ENCODE measurements at regions not wholly inside any gene's neighbourhood (a gene's known extent, or its start where the extent isn't known, plus 50 kb on each side); places are given as distances from the start of the nearest gene placed in this dataset.

DNA sequence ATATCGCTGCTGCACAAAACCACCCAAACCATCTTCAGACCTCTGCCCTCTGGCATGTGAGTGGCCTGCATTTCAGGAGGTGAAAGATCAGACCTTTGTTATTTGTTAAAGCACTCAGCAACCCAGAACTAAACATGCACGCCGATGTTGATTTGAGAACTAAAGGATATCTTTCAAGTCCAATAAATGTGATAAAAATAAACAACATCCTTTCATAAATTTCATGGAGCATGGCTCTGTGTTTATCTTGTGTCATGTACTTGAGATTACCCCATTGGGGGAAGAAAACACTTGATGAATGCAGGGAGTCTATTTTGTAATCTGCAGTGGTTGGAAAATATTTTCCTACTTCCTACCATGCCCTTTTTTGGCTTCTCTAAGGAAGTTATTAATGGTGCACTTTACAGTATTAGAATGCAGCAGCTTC, 70.8 kb upstream of the GATA6 start:
- no TSS peak for BruUV-seq (replicated peaks)
- Histone ChIP-seq H3K4me1 (ENCODE audit: insufficient read depth, low read length, poor library complexity, severe bottlenecking) (peaks cover 20% of the 10 kb centered on the region), H3K4me3 (ENCODE audit: low read depth, low read length, poor library complexity, severe bottlenecking) (no peak overlapping the region), H3K36me3 (ENCODE audit: insufficient read depth, low read length, poor library complexity, severe bottlenecking) (no peaks in the 10 kb centered on the region), H3K9me3 (ENCODE audit: low read depth, low read length, poor library complexity, severe bottlenecking) (no peaks in the 10 kb centered on the region), H3K27me3 (replicated peaks; ENCODE audit: insufficient read depth, low read depth, low read length, poor library complexity) (no peaks in the 10 kb centered on the region), H3K27ac (ENCODE audit: low read depth, low read length, poor library complexity, severe bottlenecking) (no peak overlapping the region)
- intact Hi-C loops (cut with micrococcal nuclease; ENCODE audit: unreplicated experiment), result no loop called here
- ChIA-PET POLR2A (ENCODE audit: low non-redundant PET) (no interaction called here), CTCF (no interaction called here)
- no peak for DNase-seq (ENCODE audit: low spot score)
- TF ChIP-seq EZH2 (IDR thresholded peaks at IDR 0.05; ENCODE audit: borderline replicate concordance, low read depth, low read length, poor library complexity, severe bottlenecking), result no peak
- TF ChIP-seq, protein P1, sequence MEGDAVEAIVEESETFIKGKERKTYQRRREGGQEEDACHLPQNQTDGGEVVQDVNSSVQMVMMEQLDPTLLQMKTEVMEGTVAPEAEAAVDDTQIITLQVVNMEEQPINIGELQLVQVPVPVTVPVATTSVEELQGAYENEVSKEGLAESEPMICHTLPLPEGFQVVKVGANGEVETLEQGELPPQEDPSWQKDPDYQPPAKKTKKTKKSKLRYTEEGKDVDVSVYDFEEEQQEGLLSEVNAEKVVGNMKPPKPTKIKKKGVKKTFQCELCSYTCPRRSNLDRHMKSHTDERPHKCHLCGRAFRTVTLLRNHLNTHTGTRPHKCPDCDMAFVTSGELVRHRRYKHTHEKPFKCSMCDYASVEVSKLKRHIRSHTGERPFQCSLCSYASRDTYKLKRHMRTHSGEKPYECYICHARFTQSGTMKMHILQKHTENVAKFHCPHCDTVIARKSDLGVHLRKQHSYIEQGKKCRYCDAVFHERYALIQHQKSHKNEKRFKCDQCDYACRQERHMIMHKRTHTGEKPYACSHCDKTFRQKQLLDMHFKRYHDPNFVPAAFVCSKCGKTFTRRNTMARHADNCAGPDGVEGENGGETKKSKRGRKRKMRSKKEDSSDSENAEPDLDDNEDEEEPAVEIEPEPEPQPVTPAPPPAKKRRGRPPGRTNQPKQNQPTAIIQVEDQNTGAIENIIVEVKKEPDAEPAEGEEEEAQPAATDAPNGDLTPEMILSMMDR (conservative IDR thresholded peaks at IDR 0.05; ENCODE audit: low read depth, low read length), result no peak

DNA sequence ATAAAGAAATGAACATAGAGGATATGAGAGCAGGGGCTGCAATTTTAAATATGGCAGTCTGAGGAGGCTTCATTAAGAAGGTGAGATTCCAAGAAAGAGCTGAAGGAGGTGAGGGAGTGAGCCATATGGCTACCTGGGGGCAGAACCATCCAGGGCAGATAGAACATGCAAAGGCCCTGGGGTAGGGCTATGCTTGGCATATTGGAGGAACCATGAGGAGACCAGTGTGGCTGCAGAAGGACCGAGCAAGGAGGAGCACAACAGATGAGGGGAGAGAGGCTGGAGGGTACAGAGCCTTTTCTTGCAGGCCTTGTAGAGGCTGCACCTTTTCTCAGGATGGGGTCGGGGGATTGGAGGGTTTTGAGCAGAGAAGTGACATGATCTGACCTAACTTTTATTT, 69.5 kb upstream of the GATA6 start:
- H3K4me1 ChIP-seq (ENCODE audit: insufficient read depth, low read length, poor library complexity, severe bottlenecking), result peaks cover 19% of the 10 kb centered on the region
- no peak for TF ChIP-seq EZH2 (IDR thresholded peaks at IDR 0.05; ENCODE audit: borderline replicate concordance, low read depth, low read length, poor library complexity, severe bottlenecking)
- TF ChIP-seq, protein P1 (conservative IDR thresholded peaks at IDR 0.05; ENCODE audit: low read depth, low read length), result no peak
- H3K9me3 ChIP-seq (ENCODE audit: low read depth, low read length, poor library complexity, severe bottlenecking), result no peaks in the 10 kb centered on the region
- ChIA-PET CTCF (no interaction called here), POLR2A (ENCODE audit: low non-redundant PET) (no interaction called here)
- no peaks in the 10 kb centered on the region for H3K36me3 ChIP-seq (ENCODE audit: insufficient read depth, low read length, poor library complexity, severe bottlenecking)
- no peak for DNase-seq (ENCODE audit: low spot score)
- BruUV-seq (replicated peaks), result no TSS peak
- H3K27ac ChIP-seq (ENCODE audit: low read depth, low read length, poor library complexity, severe bottlenecking), result no peak overlapping the region
- H3K27me3 ChIP-seq (replicated peaks; ENCODE audit: insufficient read depth, low read depth, low read length, poor library complexity), result no peaks in the 10 kb centered on the region
- H3K4me3 ChIP-seq (ENCODE audit: low read depth, low read length, poor library complexity, severe bottlenecking), result no peak overlapping the region
- intact Hi-C loops (cut with micrococcal nuclease; ENCODE audit: unreplicated experiment), result no loop called here

DNA sequence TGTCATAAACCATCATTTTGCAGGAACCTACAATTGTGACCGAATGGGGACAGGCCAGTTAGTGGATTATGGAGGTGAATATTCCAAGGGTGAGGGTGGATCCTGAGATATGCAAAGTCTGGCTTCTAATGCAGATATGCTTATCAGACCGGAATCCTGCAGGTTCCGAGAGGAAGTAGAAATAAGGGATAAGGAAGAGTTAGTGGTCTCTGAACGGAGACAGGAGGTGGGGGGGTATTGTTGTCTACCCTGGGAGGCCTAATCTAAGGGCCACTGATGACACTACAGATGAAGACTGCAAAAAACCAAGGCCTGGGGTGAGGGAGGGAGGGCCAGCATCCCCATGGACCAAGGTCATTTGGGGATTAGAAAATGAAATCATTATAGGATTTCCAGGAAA, 67.7 kb upstream of the GATA6 start:
- CTCF ChIA-PET, result no interaction called here
- no peaks in the 10 kb centered on the region for H3K9me3 ChIP-seq (ENCODE audit: low read depth, low read length, poor library complexity, severe bottlenecking)
- BruUV-seq (replicated peaks), result no TSS peak
- intact Hi-C loops (cut with micrococcal nuclease; ENCODE audit: unreplicated experiment), result no loop called here
- H3K27ac ChIP-seq (ENCODE audit: low read depth, low read length, poor library complexity, severe bottlenecking), result no peak overlapping the region
- H3K4me1 ChIP-seq (ENCODE audit: insufficient read depth, low read length, poor library complexity, severe bottlenecking), result peaks cover 19% of the 10 kb centered on the region
- no peaks in the 10 kb centered on the region for H3K36me3 ChIP-seq (ENCODE audit: insufficient read depth, low read length, poor library complexity, severe bottlenecking)
- H3K4me3 ChIP-seq (ENCODE audit: low read depth, low read length, poor library complexity, severe bottlenecking), result no peak overlapping the region
- DNase-seq (ENCODE audit: low spot score), result no peak
- TF ChIP-seq EZH2 (IDR thresholded peaks at IDR 0.05; ENCODE audit: borderline replicate concordance, low read depth, low read length, poor library complexity, severe bottlenecking), result no peak
- POLR2A ChIA-PET (ENCODE audit: low non-redundant PET), result no interaction called here
- H3K27me3 ChIP-seq (replicated peaks; ENCODE audit: insufficient read depth, low read depth, low read length, poor library complexity), result no peaks in the 10 kb centered on the region

DNA sequence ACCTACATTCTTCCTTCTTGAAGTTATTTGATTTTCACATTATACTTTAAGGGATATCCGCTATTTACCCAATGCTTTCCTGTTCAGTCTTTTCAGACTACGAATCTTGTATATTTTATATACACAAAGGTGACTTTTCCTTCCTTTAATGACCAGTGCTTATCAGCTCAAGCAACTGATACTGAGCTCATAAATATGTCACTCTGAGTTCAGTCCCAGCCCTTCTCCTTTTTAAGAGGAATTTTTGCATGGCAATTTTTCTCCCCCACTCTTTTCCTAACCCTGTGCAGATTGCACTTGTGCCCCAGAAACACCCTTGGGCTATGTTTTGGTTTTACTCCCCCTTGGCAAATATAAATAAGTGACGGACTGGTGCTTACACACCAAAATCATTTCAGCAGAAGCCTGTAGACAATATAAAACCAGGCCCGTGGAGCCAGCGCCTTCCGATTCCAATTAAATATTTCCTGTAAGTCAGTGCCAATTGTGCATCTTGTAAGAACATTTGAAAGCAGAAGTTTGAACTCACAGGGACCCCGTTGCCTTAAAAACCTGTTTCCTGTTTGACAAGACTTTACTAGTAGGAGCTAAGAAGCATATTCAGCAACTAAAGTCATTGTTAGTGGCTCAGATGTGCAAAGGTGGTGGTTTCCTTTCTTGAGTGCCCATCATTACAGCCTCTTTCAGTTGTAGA, 66.3 kb upstream of the GATA6 start:
- peak overlapping the region; percentile 23 for H3K27ac ChIP-seq (ENCODE audit: low read depth, low read length, poor library complexity, severe bottlenecking)
- POLR2A ChIA-PET (ENCODE audit: low non-redundant PET), result interaction anchor here (0.6 kb wide), 1 partner anchor 352 kb away, joined by 3 read pairs; no protein-coding TSS in a partner anchor
- H3K27me3 ChIP-seq (replicated peaks; ENCODE audit: insufficient read depth, low read depth, low read length, poor library complexity), result no peaks in the 10 kb centered on the region
- TF ChIP-seq, protein P1 (conservative IDR thresholded peaks at IDR 0.05; ENCODE audit: low read depth, low read length), result no peak
- TF ChIP-seq EZH2 (IDR thresholded peaks at IDR 0.05; ENCODE audit: borderline replicate concordance, low read depth, low read length, poor library complexity, severe bottlenecking), result no peak
- no peaks in the 10 kb centered on the region for H3K36me3 ChIP-seq (ENCODE audit: insufficient read depth, low read length, poor library complexity, severe bottlenecking)
- H3K4me1 ChIP-seq (ENCODE audit: insufficient read depth, low read length, poor library complexity, severe bottlenecking), result peaks cover 19% of the 10 kb centered on the region
- no peak overlapping the region for H3K4me3 ChIP-seq (ENCODE audit: low read depth, low read length, poor library complexity, severe bottlenecking)
- CTCF ChIA-PET, result no interaction called here
- intact Hi-C loops (cut with micrococcal nuclease; ENCODE audit: unreplicated experiment), result no loop called here
- peak; percentile 98 for DNase-seq (ENCODE audit: low spot score)
- no TSS peak for BruUV-seq (replicated peaks)
- H3K9me3 ChIP-seq (ENCODE audit: low read depth, low read length, poor library complexity, severe bottlenecking), result no peaks in the 10 kb centered on the region

All from A673 (cell line).